ENCODE measurements at regions not wholly inside any gene's neighbourhood (a gene's known extent, or its start where the extent isn't known, plus 50 kb on each side); places are given as distances from the start of the nearest gene placed in this dataset.

- no peak for DNase-seq (ENCODE audit: low read depth)
Observed at GRCh38 chr22:49549256-49550140, 278.2 kb downstream of the BRD1 start.

GRCh38 chr22:49548356-49549202 lies 279.1 kb downstream of the BRD1 start:
- no peak for DNase-seq (ENCODE audit: low read depth)

- no peak for DNase-seq (ENCODE audit: low read depth)
Observed at GRCh38 chr22:49547751-49548239, 279.9 kb downstream of the BRD1 start.

GRCh38 chr22:49546811-49547585 lies 280.7 kb downstream of the BRD1 start:
- no peak for DNase-seq (ENCODE audit: low read depth)

- DNase-seq (ENCODE audit: low read depth), result no peak
Observed at GRCh38 chr22:49545606-49546005, 282.1 kb downstream of the BRD1 start.

- no peak for DNase-seq (ENCODE audit: low read depth)
Observed at GRCh38 chr22:49544286-49544685, 283.4 kb downstream of the BRD1 start.

GRCh38 chr22:49543876-49544275 lies 283.8 kb downstream of the BRD1 start:
- DNase-seq (ENCODE audit: low read depth), result no peak

- DNase-seq (ENCODE audit: low read depth), result no peak
Observed at GRCh38 chr22:49541693-49542230, 285.9 kb downstream of the BRD1 start.

GRCh38 chr22:49540913-49541692 lies 286.6 kb downstream of the BRD1 start:
- no peak for DNase-seq (ENCODE audit: low read depth)

GRCh38 chr22:49540084-49540912 lies 287.4 kb downstream of the BRD1 start:
- no peak for DNase-seq (ENCODE audit: low read depth)

- DNase-seq (ENCODE audit: low read depth), result no peak
Observed at GRCh38 chr22:49538006-49538405, 289.7 kb downstream of the BRD1 start.

GRCh38 chr22:49536571-49537131 lies 291.0 kb downstream of the BRD1 start:
- DNase-seq (ENCODE audit: low read depth), result no peak

- DNase-seq (ENCODE audit: low read depth), result no peak
Observed at GRCh38 chr22:49535527-49536125, 292.0 kb downstream of the BRD1 start.

- DNase-seq (ENCODE audit: low read depth), result no peak
Observed at GRCh38 chr22:49535126-49535525, 292.5 kb downstream of the BRD1 start.

GRCh38 chr22:49534386-49534785 lies 293.3 kb downstream of the BRD1 start:
- no peak for DNase-seq (ENCODE audit: low read depth)

- no peak for DNase-seq (ENCODE audit: low read depth)
Observed at GRCh38 chr22:49533886-49534285, 293.8 kb downstream of the BRD1 start.

- no peak for DNase-seq (ENCODE audit: low read depth)
Observed at GRCh38 chr22:49532869-49533802, 294.5 kb downstream of the BRD1 start.

GRCh38 chr22:49531368-49531791 lies 296.3 kb downstream of the BRD1 start:
- DNase-seq (ENCODE audit: low read depth), result no peak
